Mucosa of descending colon (tissue), 3 donors: ENCODE measurements at regions not wholly inside any gene's neighbourhood (a gene's known extent, or its start where the extent isn't known, plus 50 kb on each side); places are given as distances from the start of the nearest gene placed in this dataset.

ENCODE experiments used
- ATAC-seq: fragments of 200-7000 bp; cut with Tn5 transposase; one replicate; pipeline ENCODE4 v1.9.1; 2020; ENCODE audit warnings: mild to moderate bottlenecking, moderate library complexity
- DNase-seq, 3 donors: peaks; one replicate each; pipeline ENCODE4 v3.0.0-alpha.2; 2020
- H3K36me3 ChIP-seq: fragments of 200-600 bp; one replicate; pipeline ENCODE4 v1.8.0; 2021; ENCODE audit warnings: low read depth, mild to moderate bottlenecking
- H3K4me1 ChIP-seq: fragments of 200-600 bp; one replicate; pipeline ENCODE4 v1.8.0; 2021; ENCODE audit warnings: low read depth, mild to moderate bottlenecking
- H3K4me3 ChIP-seq: fragments of 200-600 bp; one replicate; pipeline ENCODE4 v1.8.0; 2021; ENCODE audit warnings: mild to moderate bottlenecking
- H3K9me3 ChIP-seq: fragments of 200-600 bp; one replicate; pipeline ENCODE4 v1.8.0; 2021; ENCODE audit warnings: mild to moderate bottlenecking
- CTCF ChIP-seq: fragments of 200-600 bp; IDR thresholded peaks from one replicate; pipeline ENCODE4 v1.8.0; 2022; ENCODE audit warnings: antibody characterized with exemption, mild to moderate bottlenecking
- intact Hi-C, 2 donors: fragments of 100-400 bp; cut with DNase I in 1 of 2; cut with micrococcal nuclease in 1 of 2; formaldehyde crosslinking; loops; one replicate each; pipeline versions ENCODE4 v1.11.0 to v1.11.1; 2022; cut with DNase I, micrococcal nuclease
- donor health status: DM: no; HTN: no; CAD: no; lungs with moderate emphysema.
- donor health status: DM: no; HTN: no; CAD: no.
- donor health status: DM: no; HTN: yes; CAD: no.

DNA sequence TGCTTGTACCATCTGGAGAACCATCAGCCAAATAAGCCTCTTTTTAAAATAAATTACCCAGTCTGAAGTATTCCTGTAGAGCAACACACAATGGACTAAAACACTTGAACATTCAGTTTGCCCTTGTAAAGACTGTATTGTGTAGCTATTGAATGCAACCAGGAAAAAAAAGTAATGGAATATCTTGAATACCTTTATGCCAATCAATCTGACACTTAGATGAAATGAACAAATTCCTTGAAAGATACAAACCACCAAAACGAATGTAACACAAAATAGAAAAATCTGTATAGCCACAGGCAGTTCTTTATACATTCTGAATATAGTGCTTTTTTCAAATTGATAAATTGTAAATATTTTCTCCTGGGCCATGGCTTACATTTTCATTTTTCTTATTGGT lies 63.3 kb upstream of the KCNJ16 start:
- Histone ChIP-seq H3K36me3 (no peaks in the 10 kb centered on the region), H3K9me3 (no peaks in the 10 kb centered on the region), H3K4me3 (no peak overlapping the region), H3K4me1 (no peaks in the 10 kb centered on the region)
- no peak for TF ChIP-seq CTCF
- intact Hi-C loops = no loop called here
- ATAC-seq = no peak
- DNase-seq = no peak

DNA sequence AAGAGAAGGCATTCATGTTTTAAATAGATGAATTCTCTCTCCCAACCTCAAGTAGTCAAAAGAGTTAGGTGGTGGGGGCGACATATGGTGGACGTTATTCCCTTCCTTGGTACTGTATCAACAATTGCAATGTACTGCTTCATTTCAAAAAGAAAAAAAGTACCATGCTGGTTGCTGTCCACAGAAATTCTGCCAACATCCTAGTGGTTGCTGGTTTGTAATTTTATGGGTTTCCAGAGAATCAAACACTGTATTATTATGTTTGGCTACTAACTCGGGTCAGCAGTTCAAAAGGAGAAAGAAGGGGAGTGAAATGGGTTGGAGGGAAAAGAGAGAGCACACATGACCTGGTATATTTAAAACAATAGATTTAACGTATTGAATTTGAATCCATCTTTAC lies 61.1 kb upstream of the KCNJ16 start:
- intact Hi-C loops = no loop called here
- Histone ChIP-seq H3K36me3 (no peaks in the 10 kb centered on the region), H3K4me3 (no peak overlapping the region), H3K4me1 (no peaks in the 10 kb centered on the region), H3K9me3 (no peaks in the 10 kb centered on the region)
- DNase-seq (no peak), ATAC-seq (no peak)
- no peak for TF ChIP-seq CTCF

DNA sequence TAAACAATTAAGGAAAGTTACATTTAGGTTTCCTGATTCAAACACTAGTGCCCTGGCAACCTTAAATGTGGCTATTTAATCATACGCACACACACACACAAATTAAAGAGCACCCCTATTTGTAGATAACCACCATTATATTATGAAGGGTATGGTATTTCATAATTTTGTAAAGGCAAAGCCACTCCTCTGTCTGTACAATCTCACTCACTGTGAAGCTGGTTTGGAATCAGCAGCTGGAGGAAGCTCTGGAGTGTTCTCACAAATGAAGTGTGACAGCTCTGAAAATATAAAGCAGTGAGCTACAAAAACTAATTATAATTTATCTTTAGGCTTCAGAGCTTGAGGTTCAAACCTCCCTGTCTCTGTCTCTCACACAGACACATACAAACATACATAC lies 57.9 kb upstream of the KCNJ16 start:
- DNase-seq (no peak), ATAC-seq (no peak)
- TF ChIP-seq CTCF = no peak
- Histone ChIP-seq H3K4me1 (no peaks in the 10 kb centered on the region), H3K4me3 (no peak overlapping the region), H3K9me3 (no peaks in the 10 kb centered on the region), H3K36me3 (no peaks in the 10 kb centered on the region)
- intact Hi-C loops = no loop called here

GRCh38 chr17:70017941-70018340 lies 57.1 kb upstream of the KCNJ16 start:
- H3K36me3 ChIP-seq = no peaks in the 10 kb centered on the region
- H3K4me3 ChIP-seq = no peak overlapping the region
- H3K9me3 ChIP-seq = no peaks in the 10 kb centered on the region
- no peaks in the 10 kb centered on the region for H3K4me1 ChIP-seq
- DNase-seq (no peak), ATAC-seq (no peak)
- TF ChIP-seq CTCF = no peak
- intact Hi-C loops = no loop called here

DNA sequence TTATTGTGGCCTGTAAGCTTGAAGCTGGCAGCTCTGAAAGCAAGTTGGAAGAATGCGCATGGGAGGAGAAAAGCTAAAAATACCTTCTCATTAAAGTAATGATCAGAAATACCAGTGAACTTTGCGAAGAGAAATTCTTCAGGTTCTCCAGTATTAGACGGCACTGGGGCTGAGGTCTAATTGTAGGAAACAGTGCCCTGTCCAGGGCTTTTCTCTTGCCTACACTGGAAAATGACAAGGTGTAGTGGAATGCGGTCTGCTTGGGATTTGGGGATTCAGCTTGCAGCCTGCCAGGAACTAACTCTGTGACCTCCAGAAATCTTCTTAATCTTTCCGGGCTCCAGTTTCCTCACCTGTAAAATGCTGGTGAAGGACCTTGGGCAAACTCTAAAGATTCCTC lies 53.3 kb upstream of the KCNJ16 start:
- Histone ChIP-seq H3K4me3 (no peak overlapping the region), H3K36me3 (no peaks in the 10 kb centered on the region), H3K4me1 (no peaks in the 10 kb centered on the region), H3K9me3 (no peaks in the 10 kb centered on the region)
- ATAC-seq (no peak), DNase-seq (no peak)
- intact Hi-C loops = no loop called here
- TF ChIP-seq CTCF = no peak

DNA sequence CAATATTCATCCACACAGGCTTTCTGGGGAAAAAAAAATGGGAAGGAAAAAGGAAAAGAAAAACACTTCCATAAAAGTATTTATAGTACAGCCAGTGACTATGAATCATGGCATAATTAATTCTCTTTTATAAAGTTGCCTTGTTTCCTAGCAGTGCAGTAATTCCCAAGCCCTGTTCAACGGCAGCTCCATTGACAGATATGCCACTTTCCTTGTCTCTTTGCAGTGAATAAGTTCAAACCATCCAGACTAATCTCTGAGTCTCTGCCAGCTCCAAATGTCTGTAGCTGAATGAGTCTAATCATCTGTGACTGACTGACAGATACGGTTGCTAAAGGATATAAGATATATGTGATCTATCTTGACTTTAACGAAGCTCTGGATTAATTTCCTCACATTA lies 52.9 kb upstream of the KCNJ16 start:
- H3K9me3 ChIP-seq = no peaks in the 10 kb centered on the region
- no peak for TF ChIP-seq CTCF
- no peaks in the 10 kb centered on the region for H3K36me3 ChIP-seq
- no peak overlapping the region for H3K4me3 ChIP-seq
- DNase-seq (no peak), ATAC-seq (no peak)
- intact Hi-C loops = no loop called here
- H3K4me1 ChIP-seq = no peaks in the 10 kb centered on the region
